Glutamatergic neuron (in vitro differentiated cells): ENCODE measurements at regions not wholly inside any gene's neighbourhood (a gene's known extent, or its start where the extent isn't known, plus 50 kb on each side); places are given as distances from the start of the nearest gene placed in this dataset.

Experiments
- DNase-seq: peaks from one replicate; pipeline ENCODE4 v3.0.0; 2022
- H3K27ac Mint-ChIP-seq: one replicate; pipeline ENCODE4 v1.8.0; 2020; ENCODE audit warnings: mild to moderate bottlenecking, mixed read lengths, inconsistent platforms; ENCODE audit not compliant: unreplicated experiment
- H3K27me3 Mint-ChIP-seq: one replicate; pipeline ENCODE4 v1.8.0; 2020; ENCODE audit warnings: mild to moderate bottlenecking, moderate library complexity, mixed read lengths, inconsistent platforms; ENCODE audit not compliant: unreplicated experiment
- H3K36me3 Mint-ChIP-seq: one replicate; pipeline ENCODE4 v1.8.0; 2020; ENCODE audit warnings: mild to moderate bottlenecking, mixed read lengths, inconsistent platforms; ENCODE audit not compliant: unreplicated experiment
- H3K4me1 Mint-ChIP-seq: one replicate; pipeline ENCODE4 v1.8.0; 2020; ENCODE audit warnings: mild to moderate bottlenecking, low read depth, mixed read lengths, inconsistent platforms; ENCODE audit not compliant: unreplicated experiment
- H3K4me3 Mint-ChIP-seq: one replicate; pipeline ENCODE4 v1.8.0; 2020; ENCODE audit warnings: mild to moderate bottlenecking, mixed read lengths, inconsistent platforms; ENCODE audit not compliant: unreplicated experiment
- H3K9me3 Mint-ChIP-seq: one replicate; pipeline ENCODE4 v1.8.0; 2020; ENCODE audit warnings: mild to moderate bottlenecking, moderate library complexity, mixed read lengths, inconsistent platforms; ENCODE audit not compliant: unreplicated experiment
- TF ChIP-seq, protein P1 (sequence below): fragments of 200-600 bp; sonication (generic); IDR thresholded peaks from one replicate; pipeline ENCODE4 v1.5.0; 2021; ENCODE audit not compliant: partially characterized antibody, unreplicated experiment

DNA sequence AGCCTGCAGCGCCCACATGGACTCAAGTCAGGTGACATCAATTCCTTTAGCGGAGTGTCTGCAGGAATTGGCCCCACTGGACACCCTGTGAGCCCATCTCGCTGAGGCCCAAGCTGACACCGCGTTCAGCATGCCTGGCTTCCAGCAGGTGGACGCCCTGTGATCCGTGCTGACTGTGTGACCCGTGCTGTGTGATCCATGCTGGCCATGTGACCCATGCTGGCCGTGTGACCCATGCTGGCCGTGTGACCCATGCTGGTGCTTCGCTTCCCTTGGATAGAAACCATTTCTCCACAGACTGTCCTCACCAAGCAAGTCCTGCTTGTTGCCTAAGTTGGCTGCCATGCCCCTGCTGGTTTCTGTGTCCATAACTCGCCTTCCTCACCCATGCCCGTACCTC lies 392.1 kb downstream of the BRD1 start:
- Mint-ChIP-seq H3K4me1 (no peaks in the 10 kb centered on the region), H3K9me3 (peaks cover 23% of the 10 kb centered on the region), H3K4me3 (no peak overlapping the region), H3K27me3 (no peaks in the 10 kb centered on the region), H3K36me3 (peaks cover 14% of the 10 kb centered on the region), H3K27ac (no peak overlapping the region)
- DNase-seq = no peak
- TF ChIP-seq, protein P1, sequence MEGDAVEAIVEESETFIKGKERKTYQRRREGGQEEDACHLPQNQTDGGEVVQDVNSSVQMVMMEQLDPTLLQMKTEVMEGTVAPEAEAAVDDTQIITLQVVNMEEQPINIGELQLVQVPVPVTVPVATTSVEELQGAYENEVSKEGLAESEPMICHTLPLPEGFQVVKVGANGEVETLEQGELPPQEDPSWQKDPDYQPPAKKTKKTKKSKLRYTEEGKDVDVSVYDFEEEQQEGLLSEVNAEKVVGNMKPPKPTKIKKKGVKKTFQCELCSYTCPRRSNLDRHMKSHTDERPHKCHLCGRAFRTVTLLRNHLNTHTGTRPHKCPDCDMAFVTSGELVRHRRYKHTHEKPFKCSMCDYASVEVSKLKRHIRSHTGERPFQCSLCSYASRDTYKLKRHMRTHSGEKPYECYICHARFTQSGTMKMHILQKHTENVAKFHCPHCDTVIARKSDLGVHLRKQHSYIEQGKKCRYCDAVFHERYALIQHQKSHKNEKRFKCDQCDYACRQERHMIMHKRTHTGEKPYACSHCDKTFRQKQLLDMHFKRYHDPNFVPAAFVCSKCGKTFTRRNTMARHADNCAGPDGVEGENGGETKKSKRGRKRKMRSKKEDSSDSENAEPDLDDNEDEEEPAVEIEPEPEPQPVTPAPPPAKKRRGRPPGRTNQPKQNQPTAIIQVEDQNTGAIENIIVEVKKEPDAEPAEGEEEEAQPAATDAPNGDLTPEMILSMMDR = no peak

DNA sequence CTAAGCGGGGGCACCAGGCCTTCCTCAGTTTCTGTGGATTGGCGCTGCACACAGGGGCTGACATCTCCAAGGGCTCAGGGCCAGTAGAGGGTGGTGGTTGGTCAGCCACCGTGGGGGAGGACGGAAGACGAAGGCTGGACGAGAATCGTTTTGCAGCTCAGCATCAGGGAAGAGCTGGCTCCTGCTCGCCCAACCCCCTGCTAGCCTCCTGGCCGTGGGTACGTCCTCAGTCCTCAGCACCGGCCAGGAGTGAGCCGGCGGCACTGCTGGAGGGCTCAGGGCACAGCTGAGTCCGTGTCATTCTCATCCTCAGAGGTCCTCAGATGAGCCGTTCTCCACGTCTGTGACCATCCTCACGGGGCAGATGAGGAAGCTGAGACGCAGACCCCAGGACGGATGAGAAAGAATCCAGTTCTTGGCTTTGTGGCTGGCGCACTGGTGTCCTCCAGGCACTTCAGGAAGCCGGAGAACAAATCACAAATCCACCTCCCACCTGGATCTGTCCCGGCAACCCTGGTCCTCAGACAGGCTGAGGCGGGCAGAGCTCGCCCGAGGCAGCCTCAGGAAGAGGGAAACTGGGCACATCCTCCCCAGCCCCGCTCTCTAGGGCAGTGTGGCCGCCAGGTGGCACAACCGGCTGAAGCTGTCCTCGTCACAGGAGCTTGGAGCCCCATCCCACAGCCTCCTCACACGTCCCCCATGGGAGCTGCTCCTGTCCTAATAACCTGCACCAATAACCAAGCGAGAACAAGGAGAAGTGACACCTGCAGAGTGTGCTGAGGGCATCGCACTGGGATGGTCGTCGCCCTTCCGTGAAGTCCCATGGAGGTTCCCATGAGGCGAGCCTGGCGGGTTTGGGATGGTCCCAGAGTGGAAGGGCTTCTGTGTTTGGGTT lies 393.7 kb downstream of the BRD1 start:
- peaks cover 14% of the 10 kb centered on the region for H3K36me3 Mint-ChIP-seq
- no peak overlapping the region for H3K4me3 Mint-ChIP-seq
- no peaks in the 10 kb centered on the region for H3K4me1 Mint-ChIP-seq
- H3K27ac Mint-ChIP-seq = no peak overlapping the region
- no peak for DNase-seq
- TF ChIP-seq, protein P1 = no peak
- no peaks in the 10 kb centered on the region for H3K27me3 Mint-ChIP-seq
- peaks cover 21% of the 10 kb centered on the region for H3K9me3 Mint-ChIP-seq

DNA sequence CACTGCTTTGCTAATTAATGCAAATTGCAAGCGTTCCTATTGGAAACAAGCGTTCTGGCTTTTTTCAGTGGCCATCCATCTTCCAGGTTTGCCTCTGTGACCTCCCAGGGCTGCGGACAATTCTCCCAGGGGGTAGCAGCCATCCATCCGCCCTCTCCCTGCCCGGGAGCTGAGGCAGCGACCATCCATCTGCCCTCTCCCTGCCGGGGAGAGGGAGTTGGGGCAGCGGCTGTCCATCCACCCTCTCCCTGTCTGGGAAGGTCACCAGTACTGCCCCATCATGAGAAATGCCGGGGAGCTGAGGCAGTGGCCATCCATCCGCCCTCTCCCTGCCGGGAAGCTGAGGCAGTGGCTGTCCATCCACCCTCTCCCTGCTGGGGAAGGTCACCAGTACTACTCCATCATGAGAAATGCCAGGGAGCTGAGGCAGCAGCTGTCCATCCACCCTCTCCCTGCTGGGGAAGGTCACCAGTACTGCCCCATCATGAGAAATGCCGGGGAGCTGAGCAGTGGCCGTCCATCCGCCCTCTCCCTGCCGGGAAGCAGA lies 394.7 kb downstream of the BRD1 start:
- Mint-ChIP-seq H3K27ac (no peak overlapping the region), H3K4me1 (no peaks in the 10 kb centered on the region)

DNA sequence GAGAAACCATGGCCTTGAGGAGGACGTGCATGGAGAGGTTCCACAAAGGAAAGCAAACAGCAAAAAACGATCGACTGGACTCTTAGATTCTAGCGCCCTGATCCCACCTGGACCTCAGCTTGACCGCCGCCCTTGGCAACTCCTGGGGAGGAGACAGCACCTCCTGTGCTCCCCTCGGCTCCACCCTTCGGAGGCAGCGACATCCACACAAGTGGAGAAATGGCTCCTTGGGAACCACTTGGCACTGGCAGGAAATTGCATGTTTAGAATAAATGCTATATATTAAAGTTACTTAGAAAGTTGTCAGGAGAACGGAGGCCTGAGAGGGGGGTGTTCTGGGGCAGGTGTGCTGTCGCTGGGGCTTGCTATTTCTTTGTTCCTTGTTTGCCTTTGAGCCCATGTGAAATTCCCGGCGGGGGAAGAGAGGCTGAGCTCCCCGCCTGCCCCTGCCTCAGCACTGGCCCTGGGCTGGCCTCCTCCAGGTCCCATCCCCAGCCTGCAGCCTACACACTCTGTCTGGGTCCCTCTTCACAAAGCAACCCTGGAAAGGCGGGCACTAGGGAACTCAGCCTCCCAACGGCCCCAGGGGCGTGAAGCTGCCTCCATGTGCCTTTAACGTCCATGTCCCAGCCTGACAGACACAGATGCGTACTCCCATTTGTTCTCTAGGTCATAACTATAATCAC lies 395.3 kb downstream of the BRD1 start:
- Mint-ChIP-seq H3K27me3 (no peaks in the 10 kb centered on the region), H3K9me3 (peaks cover 27% of the 10 kb centered on the region), H3K4me3 (no peak overlapping the region), H3K4me1 (no peaks in the 10 kb centered on the region), H3K36me3 (peaks cover 14% of the 10 kb centered on the region), H3K27ac (no peak overlapping the region)
- DNase-seq = no peak
- TF ChIP-seq, protein P1 = no peak

More for the DNA sequence above, 394.7 kb downstream of the BRD1 start:
- Mint-ChIP-seq H3K4me3 (no peak overlapping the region), H3K36me3 (peaks cover 14% of the 10 kb centered on the region), H3K27me3 (no peaks in the 10 kb centered on the region), H3K9me3 (peaks cover 25% of the 10 kb centered on the region)
- TF ChIP-seq, protein P1 = no peak
- no peak for DNase-seq
